Neural crest cell (in vitro differentiated cells): ENCODE measurements at regions not wholly inside any gene's neighbourhood (a gene's known extent, or its start where the extent isn't known, plus 50 kb on each side); places are given as distances from the start of the nearest gene placed in this dataset.

Experiments
- DNase-seq: peaks from one replicate; pipeline ENCODE4 v3.0.0; 2021; ENCODE audit warnings: low read depth, mixed read lengths, low spot score
- H3K27ac Mint-ChIP-seq: one replicate; pipeline ENCODE4 v1.8.0; 2021; ENCODE audit warnings: mild to moderate bottlenecking, mixed read lengths; ENCODE audit not compliant: unreplicated experiment
- H3K27me3 Mint-ChIP-seq: 2 replicates; pipeline ENCODE4 v1.8.0; 2021; ENCODE audit warnings: low read depth, mild to moderate bottlenecking, mixed read lengths
- H3K36me3 Mint-ChIP-seq: 2 replicates; pipeline ENCODE4 v1.8.0; 2021; ENCODE audit warnings: low read depth, mild to moderate bottlenecking, mixed read lengths
- H3K4me1 Mint-ChIP-seq: 2 replicates; pipeline ENCODE4 v1.8.0; 2021; ENCODE audit warnings: mixed read lengths
- H3K4me3 Mint-ChIP-seq: one replicate; pipeline ENCODE4 v1.8.0; 2021; ENCODE audit warnings: mild to moderate bottlenecking, mixed read lengths
- H3K9me3 Mint-ChIP-seq: 2 replicates; pipeline ENCODE4 v1.8.0; 2021; ENCODE audit warnings: mixed read lengths
- CTCF ChIP-seq: fragments of 200-600 bp; sonication (generic); conservative IDR thresholded peaks from 2 replicates; pipeline ENCODE4 v1.5.0; 2021; ENCODE audit warnings: antibody characterized with exemption, mild to moderate bottlenecking

- Mint-ChIP-seq H3K36me3 (no peaks in the 10 kb centered on the region), H3K4me1 (peaks cover 20% of the 10 kb centered on the region), H3K27ac (no peak overlapping the region)
Observed at GRCh38 chr15:96692826-96693225, 362.3 kb downstream of the NR2F2 start.

GRCh38 chr15:96693515-96693914, 363.0 kb downstream of the NR2F2 start:
- Mint-ChIP-seq H3K36me3 (no peaks in the 10 kb centered on the region), H3K9me3 (no peaks in the 10 kb centered on the region), H3K27ac (no peak overlapping the region), H3K4me1 (peaks cover 20% of the 10 kb centered on the region), H3K27me3 (peaks cover 15% of the 10 kb centered on the region), H3K4me3 (no peak overlapping the region)
- no peak for TF ChIP-seq CTCF
- DNase-seq, result no peak

More at GRCh38 chr15:96692826-96693225, 362.3 kb downstream of the NR2F2 start:
- H3K9me3 Mint-ChIP-seq, result no peaks in the 10 kb centered on the region
- no peak for TF ChIP-seq CTCF
- H3K27me3 Mint-ChIP-seq, result peaks cover 16% of the 10 kb centered on the region
- H3K4me3 Mint-ChIP-seq, result no peak overlapping the region
- no peak for DNase-seq

- H3K27me3 Mint-ChIP-seq, result peaks cover 15% of the 10 kb centered on the region
Observed at GRCh38 chr15:96693990-96694517, 363.6 kb downstream of the NR2F2 start.

GRCh38 chr15:96695426-96695825, 364.9 kb downstream of the NR2F2 start:
- Mint-ChIP-seq H3K4me1 (peaks cover 26% of the 10 kb centered on the region), H3K27me3 (peaks cover 15% of the 10 kb centered on the region), H3K27ac (no peak overlapping the region), H3K9me3 (no peaks in the 10 kb centered on the region), H3K4me3 (no peak overlapping the region), H3K36me3 (no peaks in the 10 kb centered on the region)
- TF ChIP-seq CTCF, result no peak
- DNase-seq, result no peak

More at GRCh38 chr15:96693990-96694517, 363.6 kb downstream of the NR2F2 start:
- TF ChIP-seq CTCF, result no peak
- Mint-ChIP-seq H3K27ac (no peak overlapping the region), H3K36me3 (no peaks in the 10 kb centered on the region), H3K4me3 (no peak overlapping the region), H3K9me3 (no peaks in the 10 kb centered on the region), H3K4me1 (peaks cover 20% of the 10 kb centered on the region)
- DNase-seq, result no peak

- H3K27ac Mint-ChIP-seq, result no peak overlapping the region
- DNase-seq, result no peak
- no peak overlapping the region for H3K4me3 Mint-ChIP-seq
- H3K36me3 Mint-ChIP-seq, result no peaks in the 10 kb centered on the region
- peaks cover 51% of the 10 kb centered on the region for H3K4me1 Mint-ChIP-seq
- peaks cover 5% of the 10 kb centered on the region for H3K27me3 Mint-ChIP-seq
- H3K9me3 Mint-ChIP-seq, result no peaks in the 10 kb centered on the region
- TF ChIP-seq CTCF, result no peak
Observed at GRCh38 chr15:96699871-96700401, 369.4 kb downstream of the NR2F2 start.
